Tibial nerve (tissue), 4 donors: ENCODE measurements at regions not wholly inside any gene's neighbourhood (a gene's known extent, or its start where the extent isn't known, plus 50 kb on each side); places are given as distances from the start of the nearest gene placed in this dataset.

Source experiments
- DNase-seq, 2 donors: peaks; one replicate each; pipeline ENCODE4 v3.0.0-alpha.2; 2019; ENCODE audit warnings: low spot score in 2 of 2
- H3K27ac ChIP-seq, 4 donors: fragments of 200-600 bp; sonication (generic) in 3 of 4; one replicate each; pipeline ENCODE4 v1.5.1; 2017 to 2019; ENCODE audit warnings: mild to moderate bottlenecking in 1 of 4
- H3K27me3 ChIP-seq, 2 donors: fragments of 200-600 bp; sonication (generic) in 1 of 2; one replicate each; pipeline versions ENCODE4 v1.5.1 to v1.6.0; 2017 to 2019
- H3K36me3 ChIP-seq, 3 donors: fragments of 200-600 bp; sonication (generic); one replicate each; pipeline ENCODE4 v1.5.1; 2018 to 2019
- H3K4me1 ChIP-seq, 4 donors: fragments of 200-600 bp; sonication (generic) in 3 of 4; one replicate each; pipeline ENCODE4 v1.5.1; 2017 to 2019
- H3K4me3 ChIP-seq, 4 donors: fragments of 200-600 bp; sonication (generic) in 3 of 4; one replicate each; pipeline ENCODE4 v1.5.1; 2017 to 2019; ENCODE audit warnings: mild to moderate bottlenecking in 1 of 4, moderate library complexity in 1 of 4
- H3K9me3 ChIP-seq, 4 donors: fragments of 200-600 bp; sonication (generic) in 3 of 4; one replicate each; pipeline ENCODE4 v1.5.1; 2017 to 2019
- CTCF ChIP-seq, 5 experiments: fragments of 200-600 bp in 3 of 5; fragments of 450-650 bp in 2 of 5; sonication (generic) in 3 of 5; IDR thresholded peaks; one replicate each; pipeline ENCODE4 v1.5.1; 2016 to 2019; ENCODE audit warnings: antibody characterized with exemption in 5 of 5, mild to moderate bottlenecking in 3 of 5, moderate library complexity in 2 of 5
- EP300 ChIP-seq, 2 donors: sonication (generic); formaldehyde crosslinking; IDR thresholded peaks; one replicate each; pipeline ENCODE4 v1.6.1; 2017; ENCODE audit warnings: antibody characterized with exemption in 2 of 2, mild to moderate bottlenecking in 1 of 2
- POLR2A ChIP-seq, 2 donors: fragments of 450-650 bp; IDR thresholded peaks; one replicate each; pipeline ENCODE4 v1.6.1; 2017; ENCODE audit warnings: antibody characterized with exemption in 2 of 2, mild to moderate bottlenecking in 2 of 2, moderate library complexity in 2 of 2
- WGBS, 2 donors: methylation state at CpG; one replicate each; pipeline ENCODE4 v1.1.5; 2018; 5-methylcytosine and 5-hydroxymethylcytosine counted together

DNA sequence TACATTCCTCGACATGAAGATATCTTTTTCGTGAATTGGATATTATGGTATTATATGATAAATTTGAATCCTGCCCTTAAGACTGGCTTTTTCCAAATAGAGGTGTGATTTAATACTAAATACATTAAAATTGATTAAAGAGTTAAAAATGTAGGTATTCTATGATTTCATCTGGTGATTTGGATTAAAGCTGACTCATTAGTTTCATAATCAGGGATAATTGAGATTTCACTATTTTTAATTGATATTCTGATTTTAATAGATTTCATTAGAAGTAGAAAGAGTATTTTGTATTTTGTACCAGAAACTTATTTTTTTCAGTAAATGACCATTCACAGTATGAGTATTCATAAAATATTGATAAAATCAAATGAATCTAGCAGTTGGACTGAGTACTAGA, 524.1 kb downstream of the PLCL1 start:
- no peak overlapping the region for H3K27ac ChIP-seq
- no peaks in the 10 kb centered on the region for H3K4me1 ChIP-seq
- H3K4me3 ChIP-seq = no peak overlapping the region
- TF ChIP-seq CTCF (IDR thresholded peaks at IDR 0.05) (no peak), POLR2A (IDR thresholded peaks at IDR 0.05) (no peak), EP300 (IDR thresholded peaks at IDR 0.05) (no peak)
- H3K27me3 ChIP-seq = no peaks in the 10 kb centered on the region
- H3K36me3 ChIP-seq = no peaks in the 10 kb centered on the region
- H3K9me3 ChIP-seq = no peaks in the 10 kb centered on the region
- WGBS, 2 donors = 93 to 95% methylated on average over 2 of the region's 2 CpGs
- no peak for DNase-seq

DNA sequence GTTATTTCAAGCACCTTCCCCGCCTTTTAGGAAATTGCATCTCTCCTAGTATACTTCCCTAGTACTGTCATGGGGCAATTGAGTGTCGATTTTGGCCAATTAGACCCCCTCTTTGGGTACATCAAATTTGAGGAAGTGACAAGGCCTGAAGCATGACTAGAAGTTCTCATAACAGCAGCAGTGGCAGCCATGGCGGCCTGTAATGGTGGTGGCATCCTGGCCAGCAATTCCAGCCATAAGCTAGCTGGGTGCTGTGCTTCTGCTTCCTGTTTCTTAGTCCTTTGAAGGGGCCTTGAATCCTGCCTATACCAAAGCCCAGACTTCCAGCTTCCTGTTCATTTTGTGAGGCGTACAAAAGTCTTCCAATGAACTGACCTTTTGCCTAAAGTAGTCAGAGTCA, 523.1 kb downstream of the PLCL1 start:
- no peak for TF ChIP-seq CTCF (IDR thresholded peaks at IDR 0.05)
- TF ChIP-seq POLR2A (IDR thresholded peaks at IDR 0.05) = no peak
- TF ChIP-seq EP300 (IDR thresholded peaks at IDR 0.05) = no peak
- Histone ChIP-seq H3K27ac (no peak overlapping the region), H3K36me3 (no peaks in the 10 kb centered on the region), H3K4me3 (no peak overlapping the region), H3K9me3 (no peaks in the 10 kb centered on the region), H3K27me3 (no peaks in the 10 kb centered on the region), H3K4me1 (no peaks in the 10 kb centered on the region)
- 84 to 90% methylated on average over 4 of the region's 4 CpGs for WGBS, 2 donors
- no peak for DNase-seq

DNA sequence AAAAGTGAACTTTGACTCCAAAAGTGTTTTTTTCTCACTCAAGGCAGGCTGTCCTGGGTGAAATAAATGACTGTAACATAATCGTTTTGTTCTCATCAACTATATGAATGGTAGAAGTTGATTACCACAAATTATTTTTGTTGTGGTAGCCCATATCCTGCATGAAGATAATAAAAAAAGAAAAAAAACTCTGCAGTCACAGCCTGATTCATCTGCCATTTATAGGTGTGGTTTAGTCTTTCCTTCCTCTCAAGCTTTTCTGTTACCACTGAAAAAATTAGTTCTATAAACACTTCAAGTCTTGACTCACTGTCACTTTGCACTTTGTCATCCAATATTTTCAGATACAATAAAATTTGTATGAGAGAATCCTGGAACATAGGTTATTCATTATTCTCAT, 522.0 kb downstream of the PLCL1 start:
- 53 to 74% methylated on average over 1 of the region's 1 CpG for WGBS, 2 donors
- TF ChIP-seq EP300 (IDR thresholded peaks at IDR 0.05) = no peak
- TF ChIP-seq POLR2A (IDR thresholded peaks at IDR 0.05) = no peak
- no peak for TF ChIP-seq CTCF (IDR thresholded peaks at IDR 0.05)
- no peaks in the 10 kb centered on the region for H3K4me1 ChIP-seq
- no peaks in the 10 kb centered on the region for H3K9me3 ChIP-seq
- H3K27ac ChIP-seq = no peak overlapping the region
- H3K4me3 ChIP-seq = no peak overlapping the region
- no peaks in the 10 kb centered on the region for H3K36me3 ChIP-seq
- DNase-seq = no peak
- H3K27me3 ChIP-seq = no peaks in the 10 kb centered on the region

DNA sequence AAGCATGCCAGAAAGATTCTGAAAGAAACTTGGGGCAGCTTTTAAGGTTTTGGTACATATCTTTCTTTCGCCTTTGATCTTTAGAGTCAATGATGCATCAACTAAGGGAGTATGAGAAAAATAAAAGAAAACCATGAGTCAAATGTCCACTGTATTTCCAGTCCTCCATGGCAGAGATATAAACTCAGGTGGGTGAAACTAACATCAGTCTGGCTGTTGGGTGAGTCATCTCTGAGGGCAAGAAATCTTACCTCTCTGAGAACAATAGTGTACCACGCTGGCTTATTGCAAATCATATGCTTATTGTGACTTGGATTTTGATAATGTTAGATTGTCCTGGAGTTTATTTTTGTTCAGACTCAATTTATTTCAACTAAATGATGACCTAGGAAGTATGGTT, 521.0 kb downstream of the PLCL1 start:
- Histone ChIP-seq H3K4me3 (no peak overlapping the region), H3K27ac (no peak overlapping the region), H3K27me3 (no peaks in the 10 kb centered on the region), H3K4me1 (no peaks in the 10 kb centered on the region), H3K36me3 (no peaks in the 10 kb centered on the region), H3K9me3 (no peaks in the 10 kb centered on the region)
- 90 to 91% methylated on average over 2 of the region's 2 CpGs for WGBS, 2 donors
- TF ChIP-seq POLR2A (IDR thresholded peaks at IDR 0.05) = no peak
- no peak for TF ChIP-seq CTCF (IDR thresholded peaks at IDR 0.05)
- TF ChIP-seq EP300 (IDR thresholded peaks at IDR 0.05) = no peak
- DNase-seq = no peak

GRCh38 chr2:198324071-198324470, 519.7 kb downstream of the PLCL1 start:
- H3K27ac ChIP-seq = no peak overlapping the region
- DNase-seq = no peak
- no peaks in the 10 kb centered on the region for H3K4me1 ChIP-seq
- no peak overlapping the region for H3K4me3 ChIP-seq
- H3K36me3 ChIP-seq = no peaks in the 10 kb centered on the region
- 61 to 66% methylated on average over 4 of the region's 4 CpGs for WGBS, 2 donors
- TF ChIP-seq CTCF (IDR thresholded peaks at IDR 0.05) (no peak), POLR2A (IDR thresholded peaks at IDR 0.05) (no peak), EP300 (IDR thresholded peaks at IDR 0.05) (no peak)
- H3K27me3 ChIP-seq = peaks cover 0 to 5% of the 10 kb centered on the region in 2 donors
- no peaks in the 10 kb centered on the region for H3K9me3 ChIP-seq
